ENCODE measurements at regions not wholly inside any gene's neighbourhood (a gene's known extent, or its start where the extent isn't known, plus 50 kb on each side); places are given as distances from the start of the nearest gene placed in this dataset.

GRCh38 chr14:94964181-94964580 lies 193.1 kb downstream of the DICER1 start:
- BruUV-seq (replicated peaks): no TSS peak
- RAD21 ChIA-PET (ENCODE audit: unreplicated experiment): no interaction called here
- Histone ChIP-seq H3K4me3 (no peak overlapping the region), H3K27ac (ENCODE audit: control insufficient read depth, insufficient read depth) (no peak overlapping the region), H3K27me3 (replicated peaks in 1 of 2; ENCODE audit: control insufficient read depth in 2 of 2, insufficient read depth in 2 of 2, low read length in 1 of 2) (peaks cover 0 to 3% of the 10 kb centered on the region in 2 experiments; a peak in 2 of 4 replicates), H3K36me3 (ENCODE audit: control insufficient read depth in 2 of 2, insufficient read depth in 2 of 2, low read length in 1 of 2) (no peaks in the 10 kb centered on the region), H3K9ac (ENCODE audit: control insufficient read depth, insufficient read depth, low read length) (no peak overlapping the region), H3K4me2 (ENCODE audit: control insufficient read depth, insufficient read depth) (no peak overlapping the region), H3K79me2 (ENCODE audit: control insufficient read depth, insufficient read depth, low read length) (no peaks in the 10 kb centered on the region), H2AFZ (ENCODE audit: control insufficient read depth, low read depth, low read length) (no peak overlapping the region), H3K4me1 (ENCODE audit: control insufficient read depth, insufficient read depth, low read length) (no peaks in the 10 kb centered on the region), H3K9me3 (replicated peaks; ENCODE audit: control insufficient read depth, insufficient read depth, low read length) (no peaks in the 10 kb centered on the region), H4K20me1 (ENCODE audit: control insufficient read depth, insufficient read depth) (no peaks in the 10 kb centered on the region)
- POLR2A ChIA-PET: interaction anchor here (0.6 kb wide), 1 partner anchor 188 kb away, joined by 5 read pairs; no protein-coding TSS in a partner anchor
- intact Hi-C loops (cut with micrococcal nuclease; ENCODE audit: unreplicated experiment) (no loop called here), in situ Hi-C loops (cut with MboI) (no loop called here)
- SMC1A ChIA-PET (ENCODE audit: uncharacterized antibody, unreplicated experiment): interaction anchor here (0.8 to 1.1 kb wide), 2 partner anchors 8 to 18 kb away, joined by 3 read pairs; no protein-coding TSS in a partner anchor
- FAIRE-seq: no peak
- whole genome bisulfite sequencing (ENCODE audit: insufficient coverage, insufficient replicate concordance, low lambda C conversion rate, missing lambda C conversion rate): 2% methylated on average over 3 of the region's 3 CpGs
- CTCF ChIA-PET: interaction anchor here (0.6 kb wide), 1 partner anchor 46 kb away, joined by 3 read pairs; no protein-coding TSS in a partner anchor
- ATAC-seq: no peak
- DNase-seq (ENCODE audit: low read depth, low spot score): no peak
- no peak for TF ChIP-seq BCL11A (IDR thresholded peaks at IDR 0.05; ENCODE audit: low read depth, low read length)
- no peak for TF ChIP-seq BACH1 (IDR thresholded peaks at IDR 0.05; ENCODE audit: borderline replicate concordance)
- no peak for TF ChIP-seq FOXM1 (IDR thresholded peaks at IDR 0.05; ENCODE audit: low read depth, low read length)
- TF ChIP-seq ETV6 (conservative IDR thresholded peaks at IDR 0.05 in 1 of 2, IDR thresholded peaks at IDR 0.05 in 1 of 2; ENCODE audit: borderline replicate concordance in 1 of 2, low read depth in 1 of 2): no peak
- TF ChIP-seq HCFC1 (IDR thresholded peaks at IDR 0.05; ENCODE audit: low read length): no peak
- TF ChIP-seq YBX1 (IDR thresholded peaks at IDR 0.05): no peak
- no peak for TF ChIP-seq KAT2A (conservative IDR thresholded peaks at IDR 0.05; ENCODE audit: control insufficient read depth, low read depth, low read length)
- no peak for TF ChIP-seq ZSCAN29 (IDR thresholded peaks at IDR 0.05)
- no peak for TF ChIP-seq BCLAF1 (IDR thresholded peaks at IDR 0.05)
- no peak for TF ChIP-seq PRDM15 (CRISPR knock-in tag; IDR thresholded peaks at IDR 0.05)
- TF ChIP-seq MTA3 (IDR thresholded peaks at IDR 0.05; ENCODE audit: borderline replicate concordance, low read length): no peak
- TF ChIP-seq EP300 (IDR thresholded peaks at IDR 0.05; ENCODE audit: borderline replicate concordance in 1 of 2, control insufficient read depth in 1 of 2, low read depth in 2 of 2, low read length in 2 of 2): no peak

Measured in GM12878 (cell line).